Daoy (cell line): ENCODE measurements at regions not wholly inside any gene's neighbourhood (a gene's known extent, or its start where the extent isn't known, plus 50 kb on each side); places are given as distances from the start of the nearest gene placed in this dataset.
A peak's percentile ranks its signal among the peaks of the same experiment; 100 is the strongest.

Experiments used
- DNase-seq: peaks from one replicate; pipeline ENCODE4 v3.0.0-alpha.2; 2015; ENCODE audit warnings: low read depth

GRCh38 chr16:9411426-9411825 is 320.0 kb downstream of the HAPSTR1 start:
- DNase-seq: no peak

GRCh38 chr16:9412031-9412914 is 320.8 kb downstream of the HAPSTR1 start:
- DNase-seq: no peak

GRCh38 chr16:9412915-9413264 is 321.4 kb downstream of the HAPSTR1 start:
- no peak for DNase-seq

GRCh38 chr16:9415545-9415944 is 324.1 kb downstream of the HAPSTR1 start:
- DNase-seq: no peak

GRCh38 chr16:9417898-9418297 is 326.5 kb downstream of the HAPSTR1 start:
- DNase-seq: no peak

GRCh38 chr16:9419161-9419560 is 327.7 kb downstream of the HAPSTR1 start:
- DNase-seq: no peak

- no peak for DNase-seq
These were observed 331.5 kb downstream of the HAPSTR1 start for GRCh38 chr16:9422762-9423513.

- DNase-seq: no peak
These were observed 333.8 kb downstream of the HAPSTR1 start for GRCh38 chr16:9425236-9425635.

GRCh38 chr16:9428355-9429005 is 337.0 kb downstream of the HAPSTR1 start:
- no peak for DNase-seq

GRCh38 chr16:9429646-9430330 is 338.3 kb downstream of the HAPSTR1 start:
- no peak for DNase-seq

- DNase-seq: no peak
These were observed 343.2 kb downstream of the HAPSTR1 start for GRCh38 chr16:9434659-9435058.

- no peak for DNase-seq
These were observed 344.7 kb downstream of the HAPSTR1 start for GRCh38 chr16:9436175-9436574.

GRCh38 chr16:9437115-9437514 is 345.7 kb downstream of the HAPSTR1 start:
- DNase-seq: peak; percentile 24

- peak; percentile 45 for DNase-seq
These were observed 347.5 kb downstream of the HAPSTR1 start for GRCh38 chr16:9438991-9439390.

- DNase-seq: peak; percentile 9
These were observed 349.6 kb downstream of the HAPSTR1 start for GRCh38 chr16:9441012-9441411.

- no peak for DNase-seq
These were observed 352.4 kb downstream of the HAPSTR1 start for GRCh38 chr16:9443864-9444263.

- peak; percentile 35 for DNase-seq
These were observed 355.2 kb downstream of the HAPSTR1 start for GRCh38 chr16:9446471-9447194.

GRCh38 chr16:9447195-9447551 is 355.7 kb downstream of the HAPSTR1 start:
- no peak for DNase-seq

- no peak for DNase-seq
These were observed 356.3 kb downstream of the HAPSTR1 start for GRCh38 chr16:9447699-9448098.

GRCh38 chr16:9449597-9449996 is 358.2 kb downstream of the HAPSTR1 start:
- no peak for DNase-seq

- no peak for DNase-seq
These were observed 365.8 kb downstream of the HAPSTR1 start for GRCh38 chr16:9457215-9457614.
